ENCODE measurements at regions not wholly inside any gene's neighbourhood (a gene's known extent, or its start where the extent isn't known, plus 50 kb on each side); places are given as distances from the start of the nearest gene placed in this dataset.

GRCh38 chr12:87794854-87795253 is 234.3 kb downstream of the C12orf50 start:
- TF ChIP-seq CTCF (IDR thresholded peaks at IDR 0.05) (no peak), EZH2 (IDR thresholded peaks at IDR 0.05) (no peak)
